Tibial artery (tissue), 4 donors: ENCODE measurements at regions not wholly inside any gene's neighbourhood (a gene's known extent, or its start where the extent isn't known, plus 50 kb on each side); places are given as distances from the start of the nearest gene placed in this dataset.
A peak's percentile ranks its signal among the peaks of the same experiment; 100 is the strongest.

Experiments used
- DNase-seq, 2 donors: peaks; one replicate each; pipeline ENCODE4 v3.0.0-alpha.2; 2019
- H3K27ac ChIP-seq, 2 donors: fragments of 200-600 bp; sonication (generic) in 1 of 2; 1 replicate in 1 of 2; 2 replicates in 1 of 2; pipeline ENCODE4 v1.5.1; 2018 to 2019; ENCODE audit warnings: mild to moderate bottlenecking in 1 of 2
- H3K27me3 ChIP-seq, 2 donors: fragments of 200-600 bp; sonication (generic) in 1 of 2; one replicate each; pipeline versions ENCODE4 v1.5.1 to v1.6.0; 2016 to 2019
- H3K36me3 ChIP-seq, 3 donors: fragments of 200-600 bp; sonication (generic) in 2 of 3; one replicate each; pipeline ENCODE4 v1.5.1; 2016 to 2019; ENCODE audit warnings: mild to moderate bottlenecking in 2 of 3
- H3K4me1 ChIP-seq, 4 donors: fragments of 200-600 bp; sonication (generic) in 2 of 4; 1 replicate in 3 of 4; 2 replicates in 1 of 4; pipeline ENCODE4 v1.5.1; 2016 to 2019
- H3K4me3 ChIP-seq, 2 donors: fragments of 200-600 bp; sonication (generic) in 1 of 2; 1 replicate in 1 of 2; 2 replicates in 1 of 2; pipeline ENCODE4 v1.5.1; 2018 to 2019; ENCODE audit warnings: mild to moderate bottlenecking in 2 of 2
- H3K9me3 ChIP-seq, 3 donors: fragments of 200-600 bp; sonication (generic) in 1 of 3; one replicate each; pipeline ENCODE4 v1.5.1; 2016 to 2019
- intact Hi-C: fragments of 100-400 bp; cut with DNase I; formaldehyde crosslinking; loops from one replicate; pipeline ENCODE4 v1.15.0; 2023; ENCODE audit warnings: low total_unique reads
- TF ChIP-seq, protein P1 (sequence below), 2 experiments: fragments of 200-600 bp in 1 of 2; fragments of 450-650 bp in 1 of 2; IDR thresholded peaks; one replicate each; pipeline ENCODE4 v1.5.1; 2017 to 2019; ENCODE audit warnings: antibody characterized with exemption in 2 of 2, mild to moderate bottlenecking in 1 of 2, moderate library complexity in 1 of 2

DNA sequence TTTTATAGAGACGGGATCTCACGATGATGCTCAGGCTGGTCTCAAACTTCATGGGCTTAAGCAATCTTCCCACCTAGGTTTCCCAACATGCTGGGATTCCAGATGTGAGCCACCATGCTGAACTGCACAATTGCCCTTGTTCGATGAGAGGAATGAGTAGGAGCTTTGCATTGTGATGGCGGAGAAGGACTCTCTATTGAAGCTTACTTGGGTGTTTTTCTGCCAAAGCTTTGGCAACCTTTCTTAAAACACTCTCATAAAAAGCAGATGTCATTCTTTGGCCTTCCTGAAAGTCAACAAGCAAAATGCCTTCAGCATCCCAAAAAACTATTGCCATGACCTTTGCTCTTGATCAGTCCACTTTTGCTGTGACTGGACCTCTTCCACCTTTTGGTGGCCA, 904.8 kb upstream of the TMEM132C start:
- Histone ChIP-seq H3K4me3 (no peak overlapping the region), H3K27me3 (no peaks in the 10 kb centered on the region), H3K4me1 (no peaks in the 10 kb centered on the region), H3K27ac (no peak overlapping the region), H3K9me3 (no peaks in the 10 kb centered on the region), H3K36me3 (no peaks in the 10 kb centered on the region)
- TF ChIP-seq, protein P1, sequence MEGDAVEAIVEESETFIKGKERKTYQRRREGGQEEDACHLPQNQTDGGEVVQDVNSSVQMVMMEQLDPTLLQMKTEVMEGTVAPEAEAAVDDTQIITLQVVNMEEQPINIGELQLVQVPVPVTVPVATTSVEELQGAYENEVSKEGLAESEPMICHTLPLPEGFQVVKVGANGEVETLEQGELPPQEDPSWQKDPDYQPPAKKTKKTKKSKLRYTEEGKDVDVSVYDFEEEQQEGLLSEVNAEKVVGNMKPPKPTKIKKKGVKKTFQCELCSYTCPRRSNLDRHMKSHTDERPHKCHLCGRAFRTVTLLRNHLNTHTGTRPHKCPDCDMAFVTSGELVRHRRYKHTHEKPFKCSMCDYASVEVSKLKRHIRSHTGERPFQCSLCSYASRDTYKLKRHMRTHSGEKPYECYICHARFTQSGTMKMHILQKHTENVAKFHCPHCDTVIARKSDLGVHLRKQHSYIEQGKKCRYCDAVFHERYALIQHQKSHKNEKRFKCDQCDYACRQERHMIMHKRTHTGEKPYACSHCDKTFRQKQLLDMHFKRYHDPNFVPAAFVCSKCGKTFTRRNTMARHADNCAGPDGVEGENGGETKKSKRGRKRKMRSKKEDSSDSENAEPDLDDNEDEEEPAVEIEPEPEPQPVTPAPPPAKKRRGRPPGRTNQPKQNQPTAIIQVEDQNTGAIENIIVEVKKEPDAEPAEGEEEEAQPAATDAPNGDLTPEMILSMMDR (IDR thresholded peaks at IDR 0.05): no peak
- intact Hi-C loops: no loop called here
- no peak for DNase-seq

DNA sequence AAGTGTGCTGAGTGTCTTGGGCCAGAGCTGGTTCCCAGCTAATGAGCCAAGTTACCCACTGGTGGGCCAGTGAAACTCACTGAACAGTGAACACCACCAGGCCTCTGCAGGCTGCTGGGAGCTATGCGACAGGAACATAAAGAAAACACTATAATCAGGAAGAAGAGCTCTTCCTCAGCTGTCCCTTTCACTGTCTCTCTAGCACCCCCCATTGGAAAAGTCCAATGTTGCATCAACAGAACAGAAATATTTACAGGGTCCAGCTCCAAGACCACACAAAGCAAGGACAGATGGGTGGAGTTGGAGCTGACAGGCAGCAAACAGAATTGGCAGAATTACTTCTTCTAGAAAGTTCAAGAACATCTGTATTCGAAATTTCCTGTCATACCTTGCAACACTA, 903.6 kb upstream of the TMEM132C start:
- Histone ChIP-seq H3K27ac (no peak overlapping the region), H3K4me1 (no peaks in the 10 kb centered on the region), H3K27me3 (no peaks in the 10 kb centered on the region), H3K36me3 (no peaks in the 10 kb centered on the region), H3K4me3 (no peak overlapping the region), H3K9me3 (no peaks in the 10 kb centered on the region)
- intact Hi-C loops: no loop called here
- no peak for DNase-seq
- TF ChIP-seq, protein P1 (IDR thresholded peaks at IDR 0.05): no peak

DNA sequence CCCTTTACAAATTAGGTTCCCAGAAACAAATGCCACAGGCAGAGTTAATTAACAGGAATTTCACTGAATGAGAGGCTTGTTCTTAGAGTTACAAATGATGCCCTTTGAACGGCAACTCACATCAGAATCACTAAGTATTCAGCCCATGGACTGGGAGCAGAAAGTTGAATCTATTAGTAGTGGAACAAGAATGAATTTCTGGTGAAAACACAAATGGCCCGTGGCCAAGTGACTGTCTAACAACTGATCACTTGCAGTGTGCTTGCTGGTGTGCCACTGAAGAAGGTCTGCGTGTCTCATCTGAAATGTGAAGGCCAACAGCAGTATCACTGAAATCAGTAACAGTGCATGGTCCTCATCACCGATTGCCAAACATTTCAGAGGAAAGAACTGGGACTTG, 893.4 kb upstream of the TMEM132C start:
- Histone ChIP-seq H3K27ac (no peak overlapping the region), H3K27me3 (peaks cover 0 to 6% of the 10 kb centered on the region in 2 donors), H3K4me1 (no peaks in the 10 kb centered on the region), H3K9me3 (no peaks in the 10 kb centered on the region), H3K36me3 (no peaks in the 10 kb centered on the region), H3K4me3 (no peak overlapping the region)
- intact Hi-C loops: no loop called here
- DNase-seq: no peak
- TF ChIP-seq, protein P1 (IDR thresholded peaks at IDR 0.05): no peak

DNA sequence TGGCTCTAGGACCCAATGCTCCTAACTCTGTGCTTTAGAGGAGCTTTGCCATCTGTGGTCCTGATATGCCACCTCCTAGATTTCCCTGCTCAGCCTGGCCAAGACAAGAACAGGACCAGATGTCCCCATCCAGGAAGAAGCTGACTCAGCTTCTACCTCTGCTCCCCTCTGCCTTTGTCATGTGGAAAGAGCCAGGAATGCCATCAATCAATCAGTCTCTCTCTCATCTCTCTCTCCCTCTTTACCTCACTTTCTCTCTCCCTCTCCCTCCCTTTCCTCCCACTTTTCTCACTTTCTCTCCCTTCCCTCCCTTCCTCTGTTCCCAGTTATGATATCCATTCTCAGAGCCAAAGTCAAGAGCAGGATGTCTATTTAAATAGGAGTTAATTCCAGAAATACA, 892.5 kb upstream of the TMEM132C start:
- intact Hi-C loops: no loop called here
- Histone ChIP-seq H3K4me1 (no peaks in the 10 kb centered on the region), H3K4me3 (no peak overlapping the region), H3K36me3 (no peaks in the 10 kb centered on the region), H3K9me3 (no peaks in the 10 kb centered on the region), H3K27ac (no peak overlapping the region), H3K27me3 (peaks cover 0 to 6% of the 10 kb centered on the region in 2 donors)
- TF ChIP-seq, protein P1 (IDR thresholded peaks at IDR 0.05): no peak
- no peak for DNase-seq

DNA sequence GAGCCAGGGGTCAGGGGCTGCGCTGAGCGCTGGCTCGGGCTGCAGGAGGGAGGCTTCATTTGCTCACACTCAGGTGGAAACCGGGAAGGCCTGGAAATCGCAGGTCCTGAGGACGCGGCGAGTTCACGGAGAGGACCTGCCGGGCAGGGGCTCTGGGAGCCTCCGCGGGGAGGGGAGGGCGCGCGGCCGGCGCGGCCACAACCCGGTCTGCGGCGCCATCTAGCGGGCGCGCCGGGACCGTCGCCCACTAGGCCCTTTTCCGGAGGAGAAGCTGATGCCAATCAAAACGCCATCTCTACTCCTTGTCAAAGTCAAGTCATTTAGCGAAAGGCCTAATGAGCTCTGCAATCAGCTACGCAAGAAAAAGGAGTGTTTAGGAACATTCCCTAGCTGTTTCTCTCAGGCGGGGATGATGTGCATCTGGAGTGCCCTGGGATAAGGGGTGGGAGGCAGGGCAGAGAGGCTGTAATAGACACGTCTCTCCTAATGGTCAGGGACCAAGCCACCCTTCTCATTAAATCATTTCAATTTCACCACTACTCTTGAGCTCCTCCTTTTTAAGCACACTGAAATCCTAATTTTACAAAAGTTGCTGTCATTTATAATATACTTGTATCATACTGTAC, 885.8 kb upstream of the TMEM132C start:
- TF ChIP-seq, protein P1 (IDR thresholded peaks at IDR 0.05): peak; percentile 57 to 67
- no peaks in the 10 kb centered on the region for H3K9me3 ChIP-seq
- peaks cover 0 to 4% of the 10 kb centered on the region in 2 donors for H3K27me3 ChIP-seq
- H3K4me3 ChIP-seq: no peak overlapping the region
- no peak overlapping the region for H3K27ac ChIP-seq
- H3K36me3 ChIP-seq: no peaks in the 10 kb centered on the region
- H3K4me1 ChIP-seq: peaks cover 0 to 8% (median 6%) of the 10 kb centered on the region in 4 donors
- DNase-seq: no peak
- intact Hi-C loops: no loop called here

DNA sequence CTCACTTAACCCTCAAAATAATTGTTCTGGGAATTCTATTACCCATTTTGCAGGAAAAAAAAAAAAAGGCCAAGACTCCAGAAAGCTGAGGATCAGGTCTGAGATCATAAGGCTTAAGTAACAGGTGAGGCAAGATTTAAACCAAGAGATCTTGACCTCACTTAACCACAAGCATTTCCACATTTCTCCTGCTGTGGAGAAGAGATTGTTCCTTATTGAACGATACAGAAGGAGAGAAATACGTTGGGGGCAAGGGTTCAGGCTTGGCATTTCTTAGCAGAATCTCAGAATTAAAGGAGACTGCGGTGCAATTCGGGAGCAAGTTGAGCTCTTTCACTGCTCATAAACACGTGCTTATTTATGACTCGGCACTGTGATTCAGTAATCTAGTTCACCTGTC, 885.3 kb upstream of the TMEM132C start:
- H3K27me3 ChIP-seq: peaks cover 0 to 4% of the 10 kb centered on the region in 2 donors
- H3K4me3 ChIP-seq: no peak overlapping the region
- H3K27ac ChIP-seq: no peak overlapping the region
- DNase-seq: no peak
- H3K9me3 ChIP-seq: no peaks in the 10 kb centered on the region
- intact Hi-C loops: no loop called here
- H3K4me1 ChIP-seq: peaks cover 0 to 8% (median 6%) of the 10 kb centered on the region in 4 donors
- H3K36me3 ChIP-seq: no peaks in the 10 kb centered on the region
- TF ChIP-seq, protein P1 (IDR thresholded peaks at IDR 0.05): no peak
